ENCODE measurements at regions not wholly inside any gene's neighbourhood (a gene's known extent, or its start where the extent isn't known, plus 50 kb on each side); places are given as distances from the start of the nearest gene placed in this dataset.
"Not testable (repeated sequence)": the region's sequence is repeated elsewhere in the genome, so short reads cannot be mapped to it uniquely, and the experiment has no call there.

DNA sequence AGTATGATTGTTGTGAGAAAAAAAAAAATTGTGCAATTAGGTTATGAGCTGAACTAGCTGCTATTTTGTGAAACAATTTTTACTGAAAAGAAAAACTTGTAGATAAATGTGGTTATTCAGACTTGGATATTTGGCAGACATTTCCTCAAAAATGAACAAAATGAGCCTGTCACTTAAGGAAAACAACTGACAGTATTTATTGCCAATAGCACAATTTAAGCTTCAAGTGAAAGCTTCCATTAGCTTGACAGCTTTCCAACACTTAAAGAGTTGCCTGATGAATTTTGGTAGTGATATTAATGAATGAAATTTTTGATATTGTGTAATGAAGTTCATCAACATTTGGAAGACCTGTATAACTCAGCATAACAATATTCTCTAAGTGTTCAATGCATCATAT, 116.1 kb upstream of the RGS1 start:
- intact Hi-C loops (cut with DNase I): no loop called here
- no peak for DNase-seq
- no peaks in the 10 kb centered on the region for H3K36me3 ChIP-seq (ENCODE audit: control insufficient read depth in 2 of 3, insufficient read depth in 3 of 3, low read length in 3 of 3)
- FAIRE-seq: no peak
- H3K4me3 ChIP-seq (ENCODE audit: low read length in 3 of 3): no peak overlapping the region
- no peak overlapping the region for H3K27ac ChIP-seq (ENCODE audit: low read depth in 2 of 2, low read length in 2 of 2)
- TF ChIP-seq CTCF (IDR thresholded peaks at IDR 0.05; ENCODE audit: borderline replicate concordance, extremely low read depth, insufficient read depth): no peak
- no peaks in the 10 kb centered on the region for H3K27me3 ChIP-seq (ENCODE audit: control insufficient read depth, insufficient read depth, low read length)
- no peaks in the 10 kb centered on the region for H3K4me1 ChIP-seq (ENCODE audit: control insufficient read depth in 2 of 3, insufficient read depth in 2 of 3, low read depth in 1 of 3, low read length in 3 of 3)
- H3K9me3 ChIP-seq (ENCODE audit: control insufficient read depth in 2 of 3, insufficient read depth in 1 of 3, low read length in 3 of 3): no peaks in the 10 kb centered on the region
- no peak overlapping the region for H3K9ac ChIP-seq (ENCODE audit: low read length in 3 of 3)

DNA sequence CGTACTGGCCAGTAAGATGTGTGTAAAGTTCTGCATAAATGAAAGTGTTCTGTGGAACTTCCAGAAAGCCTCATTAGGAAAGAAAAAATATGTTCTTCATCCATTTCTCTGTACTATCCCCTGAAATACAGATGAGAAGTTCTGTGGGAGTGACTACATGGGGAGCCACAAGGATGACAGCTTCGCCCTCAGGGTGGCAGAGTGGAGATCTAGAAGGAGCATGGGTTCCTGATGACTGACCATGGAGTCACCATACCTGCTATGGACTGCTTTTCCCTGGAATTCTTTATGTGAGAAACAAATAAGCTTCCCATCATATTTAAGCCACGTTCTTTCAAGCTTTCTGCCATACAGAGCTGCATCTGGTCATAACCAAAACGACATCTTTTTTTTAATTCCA, 113.9 kb upstream of the RGS1 start:
- H3K9me3 ChIP-seq (ENCODE audit: control insufficient read depth in 2 of 3, insufficient read depth in 1 of 3, low read length in 3 of 3): no peaks in the 10 kb centered on the region
- H3K9ac ChIP-seq (ENCODE audit: low read length in 3 of 3): no peak overlapping the region
- H3K27ac ChIP-seq (ENCODE audit: low read depth in 2 of 2, low read length in 2 of 2): no peak overlapping the region
- no peak overlapping the region for H3K4me3 ChIP-seq (ENCODE audit: low read length in 3 of 3)
- intact Hi-C loops (cut with DNase I): no loop called here
- H3K4me1 ChIP-seq (ENCODE audit: control insufficient read depth in 2 of 3, insufficient read depth in 2 of 3, low read depth in 1 of 3, low read length in 3 of 3): no peaks in the 10 kb centered on the region
- FAIRE-seq (no peak), DNase-seq (no peak)
- no peaks in the 10 kb centered on the region for H3K27me3 ChIP-seq (ENCODE audit: control insufficient read depth, insufficient read depth, low read length)
- no peaks in the 10 kb centered on the region for H3K36me3 ChIP-seq (ENCODE audit: control insufficient read depth in 2 of 3, insufficient read depth in 3 of 3, low read length in 3 of 3)
- no peak for TF ChIP-seq CTCF (IDR thresholded peaks at IDR 0.05; ENCODE audit: borderline replicate concordance, extremely low read depth, insufficient read depth)

- Histone ChIP-seq H3K27ac (ENCODE audit: low read depth in 2 of 2, low read length in 2 of 2) (no peak overlapping the region), H3K9ac (ENCODE audit: low read length in 3 of 3) (no peak overlapping the region), H3K4me1 (ENCODE audit: control insufficient read depth in 2 of 3, insufficient read depth in 2 of 3, low read depth in 1 of 3, low read length in 3 of 3) (no peaks in the 10 kb centered on the region), H3K4me3 (ENCODE audit: low read length in 3 of 3) (no peak overlapping the region), H3K27me3 (ENCODE audit: control insufficient read depth, insufficient read depth, low read length) (no peaks in the 10 kb centered on the region), H3K36me3 (ENCODE audit: control insufficient read depth in 2 of 3, insufficient read depth in 3 of 3, low read length in 3 of 3) (no peaks in the 10 kb centered on the region), H3K9me3 (ENCODE audit: control insufficient read depth in 2 of 3, insufficient read depth in 1 of 3, low read length in 3 of 3) (no peaks in the 10 kb centered on the region)
- TF ChIP-seq CTCF (IDR thresholded peaks at IDR 0.05; ENCODE audit: borderline replicate concordance, extremely low read depth, insufficient read depth): no peak
- intact Hi-C loops (cut with DNase I): no loop called here
- no peak for DNase-seq
- FAIRE-seq: no peak
These were observed 113.0 kb upstream of the RGS1 start for GRCh38 chr1:192462616-192463015.

DNA sequence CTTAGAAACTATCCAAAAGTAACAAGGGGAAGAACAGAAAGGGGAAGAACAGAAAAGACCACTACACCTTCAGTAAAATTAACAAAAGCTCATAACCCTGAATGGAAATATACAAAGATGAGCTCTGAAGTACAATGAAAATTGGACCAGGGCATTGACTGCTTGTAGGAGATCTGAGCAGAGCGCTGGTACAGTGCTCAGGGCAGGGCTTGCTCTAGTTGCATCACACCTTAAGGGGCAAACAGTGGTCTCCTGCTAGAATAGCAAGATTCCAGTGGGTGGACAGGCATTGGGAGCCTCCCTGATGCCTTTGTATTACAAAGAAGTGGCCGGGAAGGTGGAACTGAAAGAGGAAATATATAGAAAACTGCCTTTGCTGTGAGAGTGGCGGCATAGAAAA, 111.9 kb upstream of the RGS1 start:
- H3K27ac ChIP-seq (ENCODE audit: low read depth in 2 of 2, low read length in 2 of 2): no peak overlapping the region
- H3K36me3 ChIP-seq (ENCODE audit: control insufficient read depth in 2 of 3, insufficient read depth in 3 of 3, low read length in 3 of 3): no peaks in the 10 kb centered on the region
- H3K27me3 ChIP-seq (ENCODE audit: control insufficient read depth, insufficient read depth, low read length): no peaks in the 10 kb centered on the region
- no peak for TF ChIP-seq CTCF (IDR thresholded peaks at IDR 0.05; ENCODE audit: borderline replicate concordance, extremely low read depth, insufficient read depth)
- DNase-seq (no peak), FAIRE-seq (no peak)
- H3K9me3 ChIP-seq (ENCODE audit: control insufficient read depth in 2 of 3, insufficient read depth in 1 of 3, low read length in 3 of 3): no peaks in the 10 kb centered on the region
- no peak overlapping the region for H3K9ac ChIP-seq (ENCODE audit: low read length in 3 of 3)
- H3K4me1 ChIP-seq (ENCODE audit: control insufficient read depth in 2 of 3, insufficient read depth in 2 of 3, low read depth in 1 of 3, low read length in 3 of 3): no peaks in the 10 kb centered on the region
- no peak overlapping the region for H3K4me3 ChIP-seq (ENCODE audit: low read length in 3 of 3)
- intact Hi-C loops (cut with DNase I): no loop called here

DNA sequence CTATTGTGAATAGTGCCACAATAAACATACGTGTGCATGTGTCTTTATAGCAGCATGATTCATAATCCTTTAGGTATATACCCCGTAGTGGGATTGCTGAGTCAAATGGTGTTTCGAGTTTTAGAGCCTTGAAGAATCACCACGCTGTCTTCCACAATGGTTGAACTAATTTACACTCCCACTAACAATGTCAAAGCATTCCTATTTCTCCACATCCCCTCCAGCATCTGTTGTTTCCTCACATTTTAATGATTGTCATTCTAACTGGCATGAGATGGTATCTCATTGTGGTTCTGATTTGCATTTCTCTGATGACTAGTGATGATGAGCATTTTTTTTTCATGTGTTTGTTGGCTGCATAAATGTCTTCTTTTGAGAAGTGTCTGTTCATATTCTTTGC, 110.4 kb upstream of the RGS1 start:
- FAIRE-seq; H3K27me3 ChIP-seq (ENCODE audit: control insufficient read depth, insufficient read depth, low read length): not testable (repeated sequence)

More for the DNA sequence above, 110.4 kb upstream of the RGS1 start:
- DNase-seq; H3K4me1 ChIP-seq (ENCODE audit: control insufficient read depth in 2 of 3, insufficient read depth in 2 of 3, low read depth in 1 of 3, low read length in 3 of 3); intact Hi-C loops (cut with DNase I); H3K27ac ChIP-seq (ENCODE audit: low read depth in 2 of 2, low read length in 2 of 2); H3K9ac ChIP-seq (ENCODE audit: low read length in 3 of 3); H3K9me3 ChIP-seq (ENCODE audit: control insufficient read depth in 2 of 3, insufficient read depth in 1 of 3, low read length in 3 of 3); H3K36me3 ChIP-seq (ENCODE audit: control insufficient read depth in 2 of 3, insufficient read depth in 3 of 3, low read length in 3 of 3); H3K4me3 ChIP-seq (ENCODE audit: low read length in 3 of 3): not testable (repeated sequence)
